GM12878 (cell line): ENCODE measurements at regions not wholly inside any gene's neighbourhood (a gene's known extent, or its start where the extent isn't known, plus 50 kb on each side); places are given as distances from the start of the nearest gene placed in this dataset.

Experiments used
- CBFB ChIP-seq: IDR thresholded peaks from 2 replicates; pipeline ENCODE4 v1.6.1; 2016; ENCODE audit warnings: antibody characterized with exemption, low read depth
- NFYB ChIP-seq: IDR thresholded peaks from 2 replicates; pipeline ENCODE4 v1.6.1; 2011; ENCODE audit warnings: low read depth, mild to moderate bottlenecking, low read length, improper control_type of control experiment, moderate library complexity; ENCODE audit not compliant: insufficient read depth
- RB1 ChIP-seq: fragments of 450-650 bp; formaldehyde crosslinking; IDR thresholded peaks from 2 replicates; pipeline ENCODE4 v1.6.1; 2017; ENCODE audit warnings: mild to moderate bottlenecking, borderline replicate concordance
- SIX5 ChIP-seq: IDR thresholded peaks from 2 replicates; pipeline ENCODE4 v1.6.1; 2011; ENCODE audit warnings: mild to moderate bottlenecking, low read depth, low read length, moderate library complexity; ENCODE audit not compliant: severe bottlenecking
- TF ChIP-seq, protein P1 (sequence below): IDR thresholded peaks from 2 replicates; pipeline ENCODE4 v1.6.1; 2012; ENCODE audit warnings: low read depth, low read length, improper control_type of control experiment
- TF ChIP-seq, protein P2 (sequence below): IDR thresholded peaks from 2 replicates; pipeline ENCODE4 v1.6.1; 2011; ENCODE audit warnings: mild to moderate bottlenecking, low read depth, low read length, moderate library complexity; ENCODE audit not compliant: insufficient replicate concordance
- TF ChIP-seq, protein P3 (sequence below): IDR thresholded peaks from 2 replicates; pipeline ENCODE4 v1.6.1; 2012; ENCODE audit warnings: mild to moderate bottlenecking, low read depth, low read length
- TF ChIP-seq, protein P4 (sequence below): fragments of 150-350 bp; IDR thresholded peaks from 2 replicates; pipeline ENCODE4 v1.6.1; 2016; ENCODE audit warnings: low read depth, low read length

DNA sequence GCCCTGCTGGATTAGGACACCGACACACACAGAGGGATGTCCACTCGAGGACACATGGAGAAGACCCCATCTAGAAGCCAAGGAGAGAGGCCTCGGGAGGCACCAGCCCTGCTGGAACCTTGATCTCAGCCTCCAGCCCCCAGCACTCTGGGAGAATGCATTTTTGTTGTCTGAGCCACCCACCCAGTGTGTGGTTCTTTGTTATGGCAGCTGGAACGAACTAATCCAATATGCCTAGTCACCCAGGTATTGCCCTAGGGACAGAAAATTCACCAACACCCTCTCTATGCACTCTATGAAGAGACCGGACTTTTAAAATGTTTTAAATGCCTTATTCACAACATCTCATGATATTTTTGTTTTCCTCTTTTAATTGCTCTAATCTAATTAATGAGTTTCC lies 117.4 kb downstream of the CRYAA start (continued):
- TF ChIP-seq, protein P1, sequence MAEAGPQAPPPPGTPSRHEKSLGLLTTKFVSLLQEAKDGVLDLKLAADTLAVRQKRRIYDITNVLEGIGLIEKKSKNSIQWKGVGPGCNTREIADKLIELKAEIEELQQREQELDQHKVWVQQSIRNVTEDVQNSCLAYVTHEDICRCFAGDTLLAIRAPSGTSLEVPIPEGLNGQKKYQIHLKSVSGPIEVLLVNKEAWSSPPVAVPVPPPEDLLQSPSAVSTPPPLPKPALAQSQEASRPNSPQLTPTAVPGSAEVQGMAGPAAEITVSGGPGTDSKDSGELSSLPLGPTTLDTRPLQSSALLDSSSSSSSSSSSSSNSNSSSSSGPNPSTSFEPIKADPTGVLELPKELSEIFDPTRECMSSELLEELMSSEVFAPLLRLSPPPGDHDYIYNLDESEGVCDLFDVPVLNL: no peak
- no peak for TF ChIP-seq CBFB
- TF ChIP-seq NFYB: no peak
- no peak for TF ChIP-seq RB1
- TF ChIP-seq, protein P2, sequence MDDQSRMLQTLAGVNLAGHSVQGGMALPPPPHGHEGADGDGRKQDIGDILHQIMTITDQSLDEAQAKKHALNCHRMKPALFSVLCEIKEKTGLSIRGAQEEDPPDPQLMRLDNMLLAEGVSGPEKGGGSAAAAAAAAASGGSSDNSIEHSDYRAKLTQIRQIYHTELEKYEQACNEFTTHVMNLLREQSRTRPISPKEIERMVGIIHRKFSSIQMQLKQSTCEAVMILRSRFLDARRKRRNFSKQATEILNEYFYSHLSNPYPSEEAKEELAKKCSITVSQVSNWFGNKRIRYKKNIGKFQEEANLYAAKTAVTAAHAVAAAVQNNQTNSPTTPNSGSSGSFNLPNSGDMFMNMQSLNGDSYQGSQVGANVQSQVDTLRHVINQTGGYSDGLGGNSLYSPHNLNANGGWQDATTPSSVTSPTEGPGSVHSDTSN: no peak
- TF ChIP-seq, protein P3, sequence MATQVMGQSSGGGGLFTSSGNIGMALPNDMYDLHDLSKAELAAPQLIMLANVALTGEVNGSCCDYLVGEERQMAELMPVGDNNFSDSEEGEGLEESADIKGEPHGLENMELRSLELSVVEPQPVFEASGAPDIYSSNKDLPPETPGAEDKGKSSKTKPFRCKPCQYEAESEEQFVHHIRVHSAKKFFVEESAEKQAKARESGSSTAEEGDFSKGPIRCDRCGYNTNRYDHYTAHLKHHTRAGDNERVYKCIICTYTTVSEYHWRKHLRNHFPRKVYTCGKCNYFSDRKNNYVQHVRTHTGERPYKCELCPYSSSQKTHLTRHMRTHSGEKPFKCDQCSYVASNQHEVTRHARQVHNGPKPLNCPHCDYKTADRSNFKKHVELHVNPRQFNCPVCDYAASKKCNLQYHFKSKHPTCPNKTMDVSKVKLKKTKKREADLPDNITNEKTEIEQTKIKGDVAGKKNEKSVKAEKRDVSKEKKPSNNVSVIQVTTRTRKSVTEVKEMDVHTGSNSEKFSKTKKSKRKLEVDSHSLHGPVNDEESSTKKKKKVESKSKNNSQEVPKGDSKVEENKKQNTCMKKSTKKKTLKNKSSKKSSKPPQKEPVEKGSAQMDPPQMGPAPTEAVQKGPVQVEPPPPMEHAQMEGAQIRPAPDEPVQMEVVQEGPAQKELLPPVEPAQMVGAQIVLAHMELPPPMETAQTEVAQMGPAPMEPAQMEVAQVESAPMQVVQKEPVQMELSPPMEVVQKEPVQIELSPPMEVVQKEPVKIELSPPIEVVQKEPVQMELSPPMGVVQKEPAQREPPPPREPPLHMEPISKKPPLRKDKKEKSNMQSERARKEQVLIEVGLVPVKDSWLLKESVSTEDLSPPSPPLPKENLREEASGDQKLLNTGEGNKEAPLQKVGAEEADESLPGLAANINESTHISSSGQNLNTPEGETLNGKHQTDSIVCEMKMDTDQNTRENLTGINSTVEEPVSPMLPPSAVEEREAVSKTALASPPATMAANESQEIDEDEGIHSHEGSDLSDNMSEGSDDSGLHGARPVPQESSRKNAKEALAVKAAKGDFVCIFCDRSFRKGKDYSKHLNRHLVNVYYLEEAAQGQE: no peak
- TF ChIP-seq, protein P4, sequence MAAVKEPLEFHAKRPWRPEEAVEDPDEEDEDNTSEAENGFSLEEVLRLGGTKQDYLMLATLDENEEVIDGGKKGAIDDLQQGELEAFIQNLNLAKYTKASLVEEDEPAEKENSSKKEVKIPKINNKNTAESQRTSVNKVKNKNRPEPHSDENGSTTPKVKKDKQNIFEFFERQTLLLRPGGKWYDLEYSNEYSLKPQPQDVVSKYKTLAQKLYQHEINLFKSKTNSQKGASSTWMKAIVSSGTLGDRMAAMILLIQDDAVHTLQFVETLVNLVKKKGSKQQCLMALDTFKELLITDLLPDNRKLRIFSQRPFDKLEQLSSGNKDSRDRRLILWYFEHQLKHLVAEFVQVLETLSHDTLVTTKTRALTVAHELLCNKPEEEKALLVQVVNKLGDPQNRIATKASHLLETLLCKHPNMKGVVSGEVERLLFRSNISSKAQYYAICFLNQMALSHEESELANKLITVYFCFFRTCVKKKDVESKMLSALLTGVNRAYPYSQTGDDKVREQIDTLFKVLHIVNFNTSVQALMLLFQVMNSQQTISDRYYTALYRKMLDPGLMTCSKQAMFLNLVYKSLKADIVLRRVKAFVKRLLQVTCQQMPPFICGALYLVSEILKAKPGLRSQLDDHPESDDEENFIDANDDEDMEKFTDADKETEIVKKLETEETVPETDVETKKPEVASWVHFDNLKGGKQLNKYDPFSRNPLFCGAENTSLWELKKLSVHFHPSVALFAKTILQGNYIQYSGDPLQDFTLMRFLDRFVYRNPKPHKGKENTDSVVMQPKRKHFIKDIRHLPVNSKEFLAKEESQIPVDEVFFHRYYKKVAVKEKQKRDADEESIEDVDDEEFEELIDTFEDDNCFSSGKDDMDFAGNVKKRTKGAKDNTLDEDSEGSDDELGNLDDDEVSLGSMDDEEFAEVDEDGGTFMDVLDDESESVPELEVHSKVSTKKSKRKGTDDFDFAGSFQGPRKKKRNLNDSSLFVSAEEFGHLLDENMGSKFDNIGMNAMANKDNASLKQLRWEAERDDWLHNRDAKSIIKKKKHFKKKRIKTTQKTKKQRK: no peak
- TF ChIP-seq SIX5: no peak
- TF ChIP-seq, all 136 proteins: peak for 0
